Hepatocyte (in vitro differentiated cells): ENCODE measurements at regions not wholly inside any gene's neighbourhood (a gene's known extent, or its start where the extent isn't known, plus 50 kb on each side); places are given as distances from the start of the nearest gene placed in this dataset.

Experiments used
- CTCF ChIP-seq: fragments of 200-600 bp; sonication (generic); IDR thresholded peaks from 2 replicates; pipeline ENCODE4 v1.5.1; 2016; ENCODE audit warnings: antibody characterized with exemption, mild to moderate bottlenecking; ENCODE audit not compliant: poor library complexity
- EZH2 ChIP-seq: fragments of 200-600 bp; sonication (generic); IDR thresholded peaks from 2 replicates; pipeline ENCODE4 v1.6.1; 2016; ENCODE audit warnings: antibody characterized with exemption, mild to moderate bottlenecking, borderline replicate concordance
- EZH2phosphoT487 ChIP-seq: fragments of 200-600 bp; sonication (generic); IDR thresholded peaks from one replicate; pipeline ENCODE4 v1.6.1; 2018; ENCODE audit warnings: antibody characterized with exemption, mild to moderate bottlenecking, low read depth, moderate library complexity; ENCODE audit not compliant: unreplicated experiment, severe bottlenecking

DNA sequence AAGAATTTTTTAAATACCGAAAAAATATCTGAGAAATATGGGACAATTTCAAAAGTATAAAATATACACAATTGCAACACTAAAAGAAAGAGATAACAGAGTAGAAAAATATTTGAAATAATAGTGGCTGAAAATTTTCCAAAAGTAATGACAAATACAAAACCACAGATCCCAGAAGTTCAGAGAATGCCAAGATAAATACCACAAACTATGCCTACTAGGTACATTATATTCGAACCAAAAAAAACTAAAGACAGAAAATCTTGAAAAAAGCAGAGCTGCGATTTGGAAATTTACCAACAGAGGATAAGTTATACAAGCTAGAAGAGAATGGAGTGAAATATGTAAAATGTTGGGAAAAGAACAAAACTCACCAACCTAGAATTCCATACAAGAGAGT is 191.3 kb upstream of the ELAC2 start:
- TF ChIP-seq CTCF = no peak
- TF ChIP-seq EZH2 = no peak
- no peak for TF ChIP-seq EZH2phosphoT487
